ENCODE measurements at regions not wholly inside any gene's neighbourhood (a gene's known extent, or its start where the extent isn't known, plus 50 kb on each side); places are given as distances from the start of the nearest gene placed in this dataset.

GRCh38 chr2:120511536-120511935 is 165.6 kb downstream of the INHBB start:
- Histone ChIP-seq H3K4me2 (ENCODE audit: insufficient read depth in 1 of 2, low read depth in 2 of 2, low read length in 2 of 2) (no peak overlapping the region; a peak in 1 of 4 replicates), H2AFZ (ENCODE audit: low read length) (no peak overlapping the region), H3K79me1 (ENCODE audit: low read depth, low read length) (no peaks in the 10 kb centered on the region), H3K27me3 (replicated peaks in 1 of 4; ENCODE audit: control insufficient read depth in 3 of 4, extremely low read depth in 1 of 4, insufficient read depth in 3 of 4, low read length in 3 of 4) (peaks cover 0 to 14% (median 6%) of the 10 kb centered on the region in 4 experiments; a peak in 3 of 7 replicates), H2BK120ac (replicated peaks; ENCODE audit: low read depth, low read length) (no peak overlapping the region), H3K23ac (ENCODE audit: insufficient read length) (no peak overlapping the region), H2AK5ac (ENCODE audit: low read depth, low read length) (no peak overlapping the region), H3K27ac (ENCODE audit: low read depth, low read length) (no peak overlapping the region), H3K79me2 (ENCODE audit: control insufficient read depth in 1 of 2, insufficient read depth in 2 of 2, low read length in 2 of 2) (no peaks in the 10 kb centered on the region), H3K23me2 (ENCODE audit: low read depth, low read length) (no peaks in the 10 kb centered on the region; the same call in 1 of the 2 replicates), H3K14ac (ENCODE audit: insufficient read length) (no peak overlapping the region), H3K9me3 (ENCODE audit: insufficient read depth in 2 of 2, low read depth in 1 of 2, low read length in 1 of 2) (no peaks in the 10 kb centered on the region), H3K36me3 (ENCODE audit: control insufficient read depth in 2 of 4, insufficient read depth in 4 of 4, low read length in 3 of 4) (no peaks in the 10 kb centered on the region), H3K18ac (ENCODE audit: extremely low read depth, low read length) (no peak overlapping the region), H3K4ac (replicated peaks; ENCODE audit: insufficient read length, low read depth, low read length) (no peak overlapping the region), H4K5ac (ENCODE audit: insufficient read length, low read depth, low read length) (no peak overlapping the region), H4K91ac (replicated peaks; ENCODE audit: insufficient read length, low read length) (no peak overlapping the region), H3K4me3 (ENCODE audit: extremely low read depth in 1 of 4, insufficient read depth in 2 of 4, low read depth in 3 of 4, low read length in 4 of 4) (no peak overlapping the region), H2BK15ac (ENCODE audit: low read length) (no peak overlapping the region), H3K56ac (replicated peaks; ENCODE audit: insufficient read length, low read depth, low read length) (no peak overlapping the region), H2BK12ac (ENCODE audit: low read depth, low read length) (no peak overlapping the region), H3K9ac (replicated peaks in 1 of 4; ENCODE audit: extremely low read depth in 1 of 4, low read depth in 3 of 4, low read length in 3 of 4) (no peak overlapping the region), H4K20me1 (replicated peaks in 1 of 2; ENCODE audit: control insufficient read depth in 1 of 2, insufficient read depth in 2 of 2, low read length in 2 of 2) (no peaks in the 10 kb centered on the region), H2BK20ac (ENCODE audit: low read length) (no peak overlapping the region), H2BK5ac (ENCODE audit: low read depth, low read length) (no peak overlapping the region), H4K8ac (ENCODE audit: extremely low read depth, insufficient read depth, low read length) (no peak overlapping the region), H3K4me1 (replicated peaks in 1 of 4; ENCODE audit: control insufficient read depth in 3 of 4, insufficient read depth in 4 of 4, low read length in 3 of 4) (peaks cover 0 to 4% (median 1%) of the 10 kb centered on the region in 4 experiments; a peak in 3 of 7 replicates)
- POLR2A ChIA-PET (ENCODE audit: partially characterized antibody), result interaction anchor here (0.8 to 1.5 kb wide), 2 partner anchors 11 to 13 kb away, joined by 3 read pairs; no protein-coding TSS in a partner anchor
- TF ChIP-seq SRF (IDR thresholded peaks at IDR 0.05; ENCODE audit: low read depth, low read length) (no peak), BRCA1 (IDR thresholded peaks at IDR 0.05; ENCODE audit: low read depth, low read length) (no peak), TCF12 (IDR thresholded peaks at IDR 0.05; ENCODE audit: low read depth, low read length) (no peak), KDM1A (IDR thresholded peaks at IDR 0.05; ENCODE audit: borderline replicate concordance, low read length) (no peak), POLR2AphosphoS5 (IDR thresholded peaks at IDR 0.05; ENCODE audit: low read depth, low read length) (no peak), GABPA (IDR thresholded peaks at IDR 0.05; ENCODE audit: borderline replicate concordance, insufficient read depth, low read length) (no peak), MAX (IDR thresholded peaks at IDR 0.05) (0 out of 2 replicates have a peak, but pooled peaks have one; percentile 26), ATF2 (IDR thresholded peaks at IDR 0.05; ENCODE audit: low read length) (no peak), YY1 (IDR thresholded peaks at IDR 0.05; ENCODE audit: low read depth, low read length) (no peak)
- CTCF ChIA-PET (ENCODE audit: partially characterized antibody), result interaction anchor here (0.8 to 10.8 kb wide), 26 partner anchors 8 to 253 kb away, joined by 3 to 91 read pairs (median 4); no protein-coding TSS in a partner anchor
- no peak for FAIRE-seq
- DNase-seq (ENCODE audit: low read depth in 1 of 2, low spot score in 2 of 2), result no peak
- 49% methylated on average over 18 of the region's 18 CpGs; no CpG with 5 or more reads in 1 of the 2 experiments for WGBS, 2 experiments (ENCODE audit: extremely low coverage in 1 of 2, insufficient coverage in 1 of 2, insufficient read length in 1 of 2, insufficient replicate concordance in 2 of 2, low coverage in 1 of 2, low lambda C conversion rate in 2 of 2, missing lambda C conversion rate in 1 of 2)
